ENCODE measurements at regions not wholly inside any gene's neighbourhood (a gene's known extent, or its start where the extent isn't known, plus 50 kb on each side); places are given as distances from the start of the nearest gene placed in this dataset.

- TF ChIP-seq CTCF (IDR thresholded peaks at IDR 0.05) (no peak), POLR2A (IDR thresholded peaks at IDR 0.05) (no peak)
Observed at GRCh38 chr11:24082860-24083259, 414.0 kb upstream of the LUZP2 start.
